Hepatocyte (in vitro differentiated cells): ENCODE measurements at regions not wholly inside any gene's neighbourhood (a gene's known extent, or its start where the extent isn't known, plus 50 kb on each side); places are given as distances from the start of the nearest gene placed in this dataset.

ENCODE experiments used
- DNase-seq: peaks from one replicate; pipeline ENCODE4 v3.0.0-alpha.2; 2016; ENCODE audit warnings: low spot score
- H2AFZ ChIP-seq: fragments of 200-600 bp; sonication (generic); 2 replicates; pipeline ENCODE4 v1.6.0; 2016; ENCODE audit warnings: antibody characterized with exemption, mild to moderate bottlenecking
- H3K27ac ChIP-seq: fragments of 200-600 bp; sonication (generic); 2 replicates; pipeline ENCODE4 v1.5.1; 2016; ENCODE audit warnings: mild to moderate bottlenecking
- H3K27me3 ChIP-seq: fragments of 200-600 bp; sonication (generic); 2 replicates; pipeline ENCODE4 v1.6.1; 2016
- H3K36me3 ChIP-seq: fragments of 200-600 bp; sonication (generic); replicated peaks from 2 replicates; pipeline ENCODE4 v1.5.1; 2016; ENCODE audit warnings: low read depth; ENCODE audit not compliant: insufficient read depth
- H3K4me1 ChIP-seq: fragments of 200-600 bp; sonication (generic); 2 replicates; pipeline ENCODE4 v1.5.1; 2016; ENCODE audit warnings: mild to moderate bottlenecking, moderate library complexity; ENCODE audit not compliant: insufficient read depth
- H3K4me2 ChIP-seq: fragments of 200-600 bp; sonication (generic); 2 replicates; pipeline ENCODE4 v1.6.0; 2016
- H3K4me3 ChIP-seq: fragments of 200-600 bp; sonication (generic); 2 replicates; pipeline ENCODE4 v1.5.1; 2016; ENCODE audit warnings: mild to moderate bottlenecking
- H3K79me2 ChIP-seq: fragments of 200-600 bp; sonication (generic); 2 replicates; pipeline ENCODE4 v1.6.0; 2017; ENCODE audit warnings: mild to moderate bottlenecking
- H3K9me2 ChIP-seq: fragments of 200-600 bp; sonication (generic); replicated peaks from 2 replicates; pipeline ENCODE4 v1.6.0; 2017; ENCODE audit warnings: mild to moderate bottlenecking; ENCODE audit not compliant: insufficient read depth
- H3K9me3 ChIP-seq: fragments of 200-600 bp; sonication (generic); 2 replicates; pipeline ENCODE4 v1.5.1; 2016; ENCODE audit warnings: low read depth, mild to moderate bottlenecking
- H4K20me1 ChIP-seq: fragments of 200-600 bp; sonication (generic); 2 replicates; pipeline ENCODE4 v1.6.0; 2016; ENCODE audit warnings: mild to moderate bottlenecking; ENCODE audit not compliant: insufficient read depth, poor library complexity, severe bottlenecking
- CTCF ChIP-seq: fragments of 200-600 bp; sonication (generic); IDR thresholded peaks from 2 replicates; pipeline ENCODE4 v1.5.1; 2016; ENCODE audit warnings: antibody characterized with exemption, mild to moderate bottlenecking; ENCODE audit not compliant: poor library complexity
- EZH2 ChIP-seq: fragments of 200-600 bp; sonication (generic); IDR thresholded peaks from 2 replicates; pipeline ENCODE4 v1.6.1; 2016; ENCODE audit warnings: antibody characterized with exemption, mild to moderate bottlenecking, borderline replicate concordance
- EZH2phosphoT487 ChIP-seq: fragments of 200-600 bp; sonication (generic); IDR thresholded peaks from one replicate; pipeline ENCODE4 v1.6.1; 2018; ENCODE audit warnings: antibody characterized with exemption, mild to moderate bottlenecking, low read depth, moderate library complexity; ENCODE audit not compliant: unreplicated experiment, severe bottlenecking
- WGBS: methylation state at CpG from one replicate; pipeline ENCODE4 v1.1.6; 2016; ENCODE audit warnings: low lambda C conversion rate; ENCODE audit errors: missing lambda C conversion rate; 5-methylcytosine and 5-hydroxymethylcytosine counted together

DNA sequence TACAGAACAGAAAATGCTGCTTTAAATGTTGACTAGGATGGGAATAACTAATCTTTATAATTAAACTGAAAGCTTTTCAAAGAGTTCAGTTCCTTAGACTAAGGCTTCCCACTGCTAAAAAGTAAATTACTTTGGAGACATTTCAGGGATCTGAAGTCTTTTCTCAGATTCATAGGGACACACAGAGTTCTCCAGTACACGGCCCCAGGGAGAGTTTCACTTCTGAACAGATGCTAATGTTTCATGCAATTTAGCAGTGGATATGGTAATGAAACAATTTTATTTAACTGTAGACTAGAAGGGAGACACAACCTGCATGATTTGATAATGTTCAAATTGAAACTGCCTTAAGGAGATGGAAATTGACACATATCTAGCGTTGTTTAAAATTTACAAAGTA, 1282.6 kb downstream of the NCAM2 start:
- Histone ChIP-seq H3K27ac (no peak overlapping the region), H3K9me2 (no peaks in the 10 kb centered on the region), H3K27me3 (no peaks in the 10 kb centered on the region), H3K9me3 (no peaks in the 10 kb centered on the region), H3K79me2 (no peaks in the 10 kb centered on the region), H3K36me3 (no peaks in the 10 kb centered on the region), H4K20me1 (no peaks in the 10 kb centered on the region), H3K4me3 (no peak overlapping the region), H2AFZ (no peak overlapping the region), H3K4me2 (no peak overlapping the region), H3K4me1 (no peaks in the 10 kb centered on the region)
- no peak for TF ChIP-seq CTCF
- 54% methylated on average over 2 of the region's 2 CpGs for WGBS
- DNase-seq, result no peak

- Histone ChIP-seq H3K27me3 (no peaks in the 10 kb centered on the region), H3K9me3 (no peaks in the 10 kb centered on the region), H3K27ac (no peak overlapping the region), H3K4me3 (no peak overlapping the region), H3K4me1 (no peaks in the 10 kb centered on the region), H3K4me2 (no peak overlapping the region), H2AFZ (no peak overlapping the region), H3K9me2 (no peaks in the 10 kb centered on the region), H4K20me1 (no peaks in the 10 kb centered on the region), H3K36me3 (no peaks in the 10 kb centered on the region), H3K79me2 (no peaks in the 10 kb centered on the region)
- no peak for TF ChIP-seq EZH2phosphoT487
- TF ChIP-seq CTCF, result no peak
- no peak for TF ChIP-seq EZH2
- WGBS, result 87% methylated on average over 2 of the region's 2 CpGs
- DNase-seq, result no peak
Observed at GRCh38 chr21:22288885-22289499, 1290.8 kb downstream of the NCAM2 start.

DNA sequence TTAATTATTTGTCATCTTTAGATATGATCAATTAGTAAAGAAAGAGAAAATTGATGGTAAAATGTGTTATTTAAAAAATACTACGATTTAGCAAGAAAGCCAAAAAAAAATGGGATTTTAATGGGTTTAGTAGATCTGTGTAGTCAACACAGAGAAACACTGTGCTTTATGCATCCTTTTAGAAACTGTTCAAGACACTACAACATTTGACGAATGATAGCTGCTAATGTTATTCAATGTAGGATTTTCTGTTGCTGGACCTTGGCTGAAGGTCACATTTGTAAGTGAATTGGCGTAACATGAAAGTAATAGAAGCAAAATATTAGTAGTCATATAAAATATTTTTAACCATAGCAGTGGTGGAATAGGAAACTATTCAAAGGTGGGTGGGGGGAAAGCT, 1293.9 kb downstream of the NCAM2 start:
- Histone ChIP-seq H2AFZ (no peak overlapping the region), H3K27ac (no peak overlapping the region), H3K4me1 (no peaks in the 10 kb centered on the region), H3K4me3 (no peak overlapping the region), H3K36me3 (no peaks in the 10 kb centered on the region), H3K9me2 (no peaks in the 10 kb centered on the region), H3K4me2 (no peak overlapping the region), H3K79me2 (no peaks in the 10 kb centered on the region), H4K20me1 (no peaks in the 10 kb centered on the region), H3K9me3 (no peaks in the 10 kb centered on the region), H3K27me3 (no peaks in the 10 kb centered on the region)
- DNase-seq, result no peak
- 94% methylated on average over 3 of the region's 3 CpGs for WGBS
- TF ChIP-seq CTCF, result no peak
- TF ChIP-seq EZH2, result no peak
- no peak for TF ChIP-seq EZH2phosphoT487

GRCh38 chr21:22297575-22297974, 1299.4 kb downstream of the NCAM2 start:
- Histone ChIP-seq H4K20me1 (no peaks in the 10 kb centered on the region), H3K27ac (no peak overlapping the region), H3K4me3 (no peak overlapping the region), H3K4me2 (no peak overlapping the region), H2AFZ (no peak overlapping the region), H3K27me3 (no peaks in the 10 kb centered on the region), H3K36me3 (no peaks in the 10 kb centered on the region), H3K4me1 (no peaks in the 10 kb centered on the region), H3K9me3 (no peaks in the 10 kb centered on the region), H3K79me2 (no peaks in the 10 kb centered on the region), H3K9me2 (no peaks in the 10 kb centered on the region)
- 82% methylated on average over 2 of the region's 2 CpGs for WGBS
- no peak for DNase-seq
- TF ChIP-seq EZH2phosphoT487 (no peak), EZH2 (no peak), CTCF (no peak)
